ENCODE measurements at regions not wholly inside any gene's neighbourhood (a gene's known extent, or its start where the extent isn't known, plus 50 kb on each side); places are given as distances from the start of the nearest gene placed in this dataset.

DNA sequence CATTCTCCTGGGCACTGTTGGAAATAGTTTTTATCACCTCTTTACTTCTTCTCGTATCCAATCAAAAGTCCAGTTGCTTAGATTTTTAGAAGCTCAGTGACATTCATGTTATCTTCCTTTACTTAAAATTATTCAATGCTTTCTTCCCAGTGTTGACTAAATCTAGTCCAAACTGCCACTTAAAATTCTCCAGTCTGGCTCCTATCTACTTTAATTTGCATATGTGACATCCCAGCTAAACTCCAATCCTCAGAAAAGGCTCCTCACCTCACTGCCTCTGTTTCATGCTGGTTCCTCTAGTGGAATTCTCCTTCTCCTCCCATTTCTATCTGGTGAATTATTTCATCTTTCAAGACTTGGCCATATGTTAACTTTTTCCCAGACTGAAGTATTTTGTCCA, 1238.7 kb upstream of the WWC1 start:
- Histone ChIP-seq H3K4me3 (ENCODE audit: low read depth, low read length) (no peak overlapping the region), H3K36me3 (ENCODE audit: control insufficient read depth, insufficient read depth, low read length) (no peaks in the 10 kb centered on the region), H3K27me3 (ENCODE audit: control insufficient read depth, insufficient read depth, low read length) (no peaks in the 10 kb centered on the region)
- FAIRE-seq, result no peak
- TF ChIP-seq, protein P1, sequence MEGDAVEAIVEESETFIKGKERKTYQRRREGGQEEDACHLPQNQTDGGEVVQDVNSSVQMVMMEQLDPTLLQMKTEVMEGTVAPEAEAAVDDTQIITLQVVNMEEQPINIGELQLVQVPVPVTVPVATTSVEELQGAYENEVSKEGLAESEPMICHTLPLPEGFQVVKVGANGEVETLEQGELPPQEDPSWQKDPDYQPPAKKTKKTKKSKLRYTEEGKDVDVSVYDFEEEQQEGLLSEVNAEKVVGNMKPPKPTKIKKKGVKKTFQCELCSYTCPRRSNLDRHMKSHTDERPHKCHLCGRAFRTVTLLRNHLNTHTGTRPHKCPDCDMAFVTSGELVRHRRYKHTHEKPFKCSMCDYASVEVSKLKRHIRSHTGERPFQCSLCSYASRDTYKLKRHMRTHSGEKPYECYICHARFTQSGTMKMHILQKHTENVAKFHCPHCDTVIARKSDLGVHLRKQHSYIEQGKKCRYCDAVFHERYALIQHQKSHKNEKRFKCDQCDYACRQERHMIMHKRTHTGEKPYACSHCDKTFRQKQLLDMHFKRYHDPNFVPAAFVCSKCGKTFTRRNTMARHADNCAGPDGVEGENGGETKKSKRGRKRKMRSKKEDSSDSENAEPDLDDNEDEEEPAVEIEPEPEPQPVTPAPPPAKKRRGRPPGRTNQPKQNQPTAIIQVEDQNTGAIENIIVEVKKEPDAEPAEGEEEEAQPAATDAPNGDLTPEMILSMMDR (IDR thresholded peaks at IDR 0.05; ENCODE audit: insufficient read depth, low read length, severe bottlenecking), result no peak
- DNase-seq (ENCODE audit: low read depth), result no peak

GRCh38 chr5:167057665-167058064, 1233.8 kb upstream of the WWC1 start:
- H3K4me3 ChIP-seq (ENCODE audit: low read depth, low read length), result no peak overlapping the region
- FAIRE-seq (no peak), DNase-seq (ENCODE audit: low read depth) (no peak)
- TF ChIP-seq, protein P1 (IDR thresholded peaks at IDR 0.05; ENCODE audit: insufficient read depth, low read length, severe bottlenecking), result no peak
- no peaks in the 10 kb centered on the region for H3K27me3 ChIP-seq (ENCODE audit: control insufficient read depth, insufficient read depth, low read length)
- H3K36me3 ChIP-seq (ENCODE audit: control insufficient read depth, insufficient read depth, low read length), result no peaks in the 10 kb centered on the region

DNA sequence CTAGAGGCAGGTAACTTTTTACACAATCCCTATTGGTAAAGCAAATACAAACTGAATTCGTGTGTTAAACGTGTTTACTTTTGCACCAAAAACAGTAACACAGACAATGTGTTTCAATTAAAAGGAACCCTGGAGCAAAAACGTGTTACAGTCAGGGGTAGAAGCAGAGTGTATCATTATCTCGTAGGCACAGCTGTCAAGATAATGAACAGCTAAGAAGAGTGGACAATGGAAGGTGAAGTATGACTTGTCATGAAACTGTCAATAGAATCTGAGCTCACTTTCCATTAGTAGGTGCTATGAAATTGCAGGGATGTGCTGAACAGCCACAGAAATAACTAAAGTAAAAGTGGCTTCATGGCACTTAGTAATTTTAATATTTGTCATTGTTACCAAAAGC, 1229.8 kb upstream of the WWC1 start:
- Histone ChIP-seq H3K36me3 (ENCODE audit: control insufficient read depth, insufficient read depth, low read length) (no peaks in the 10 kb centered on the region), H3K27me3 (ENCODE audit: control insufficient read depth, insufficient read depth, low read length) (no peaks in the 10 kb centered on the region), H3K4me3 (ENCODE audit: low read depth, low read length) (no peak overlapping the region)
- TF ChIP-seq, protein P1 (IDR thresholded peaks at IDR 0.05; ENCODE audit: insufficient read depth, low read length, severe bottlenecking), result no peak
- FAIRE-seq, result no peak
- DNase-seq (ENCODE audit: low read depth), result no peak

DNA sequence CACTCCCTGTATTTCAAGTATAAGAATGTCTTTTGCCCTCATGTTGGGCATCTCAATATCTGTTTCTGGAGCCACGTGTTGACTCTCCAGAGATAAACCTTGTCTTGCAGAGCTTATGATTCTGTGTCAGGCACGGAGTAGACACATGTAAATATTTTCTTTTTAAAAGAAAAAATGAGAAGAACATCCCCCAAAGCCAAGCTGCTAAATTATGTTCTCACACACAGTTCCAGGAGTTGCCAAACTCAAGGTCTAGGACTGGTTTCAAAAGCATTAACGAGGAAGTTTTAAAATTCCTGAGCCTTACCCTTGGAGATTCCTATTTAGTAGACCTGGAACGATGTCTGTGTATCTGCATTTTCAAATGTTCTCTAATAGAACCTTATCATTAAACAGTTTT, 1228.3 kb upstream of the WWC1 start:
- FAIRE-seq (no peak), DNase-seq (ENCODE audit: low read depth) (no peak)
- TF ChIP-seq, protein P1 (IDR thresholded peaks at IDR 0.05; ENCODE audit: insufficient read depth, low read length, severe bottlenecking), result no peak
- Histone ChIP-seq H3K36me3 (ENCODE audit: control insufficient read depth, insufficient read depth, low read length) (no peaks in the 10 kb centered on the region), H3K27me3 (ENCODE audit: control insufficient read depth, insufficient read depth, low read length) (no peaks in the 10 kb centered on the region), H3K4me3 (ENCODE audit: low read depth, low read length) (no peak overlapping the region)

DNA sequence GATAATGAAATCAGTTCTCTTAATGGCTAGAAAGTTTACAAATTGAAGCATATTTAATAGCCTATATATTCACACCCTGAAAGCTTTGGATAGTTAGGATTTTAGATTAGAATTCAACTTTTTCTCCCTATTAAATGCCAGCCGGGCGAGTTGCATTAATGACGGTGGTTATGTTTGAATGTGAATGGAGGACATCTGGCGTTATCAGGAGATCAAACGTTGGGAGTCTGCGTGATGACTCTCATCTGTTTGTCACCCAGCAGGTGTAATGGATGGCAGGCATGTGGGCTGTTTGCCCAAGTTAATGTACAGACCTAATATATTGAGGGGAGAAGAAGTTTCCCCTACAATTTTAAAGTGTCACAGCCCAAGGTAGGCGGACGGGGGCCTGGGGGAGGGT, 1227.7 kb upstream of the WWC1 start:
- no peaks in the 10 kb centered on the region for H3K27me3 ChIP-seq (ENCODE audit: control insufficient read depth, insufficient read depth, low read length)
- TF ChIP-seq, protein P1 (IDR thresholded peaks at IDR 0.05; ENCODE audit: insufficient read depth, low read length, severe bottlenecking), result no peak
- no peaks in the 10 kb centered on the region for H3K36me3 ChIP-seq (ENCODE audit: control insufficient read depth, insufficient read depth, low read length)
- FAIRE-seq, result no peak
- H3K4me3 ChIP-seq (ENCODE audit: low read depth, low read length), result no peak overlapping the region
- DNase-seq (ENCODE audit: low read depth), result no peak

GRCh38 chr5:167064198-167064776, 1227.2 kb upstream of the WWC1 start:
- DNase-seq (ENCODE audit: low read depth) (no peak), FAIRE-seq (no peak)
- TF ChIP-seq, protein P1 (IDR thresholded peaks at IDR 0.05; ENCODE audit: insufficient read depth, low read length, severe bottlenecking), result no peak

More at GRCh38 chr5:167064198-167064776, 1227.2 kb upstream of the WWC1 start:
- H3K36me3 ChIP-seq (ENCODE audit: control insufficient read depth, insufficient read depth, low read length), result no peaks in the 10 kb centered on the region
- H3K4me3 ChIP-seq (ENCODE audit: low read depth, low read length), result no peak overlapping the region
- H3K27me3 ChIP-seq (ENCODE audit: control insufficient read depth, insufficient read depth, low read length), result no peaks in the 10 kb centered on the region

Measured in bronchial epithelial cell (primary cell).